GM18508 (cell line): ENCODE measurements at regions not wholly inside any gene's neighbourhood (a gene's known extent, or its start where the extent isn't known, plus 50 kb on each side); places are given as distances from the start of the nearest gene placed in this dataset.
"Not testable (repeated sequence)": the region's sequence is repeated elsewhere in the genome, so short reads cannot be mapped to it uniquely, and the experiment has no call there.

Experiments used
- ATAC-seq: cut with Tn5 transposase; IDR thresholded peaks from one replicate; pipeline ENCODE4 v1.9.1; 2021; ENCODE audit warnings: moderate number of reproducible peaks; ENCODE audit not compliant: insufficient read depth, unreplicated experiment

GRCh38 chr4:107562316-107562715 lies 157.7 kb downstream of the PAPSS1 start:
- no peak for ATAC-seq

- no peak for ATAC-seq
Measured at GRCh38 chr4:107561481-107561880, 158.6 kb downstream of the PAPSS1 start.

GRCh38 chr4:107559653-107560052 lies 160.4 kb downstream of the PAPSS1 start:
- no peak for ATAC-seq

- no peak for ATAC-seq
Measured at GRCh38 chr4:107552306-107552705, 167.7 kb downstream of the PAPSS1 start.

DNA sequence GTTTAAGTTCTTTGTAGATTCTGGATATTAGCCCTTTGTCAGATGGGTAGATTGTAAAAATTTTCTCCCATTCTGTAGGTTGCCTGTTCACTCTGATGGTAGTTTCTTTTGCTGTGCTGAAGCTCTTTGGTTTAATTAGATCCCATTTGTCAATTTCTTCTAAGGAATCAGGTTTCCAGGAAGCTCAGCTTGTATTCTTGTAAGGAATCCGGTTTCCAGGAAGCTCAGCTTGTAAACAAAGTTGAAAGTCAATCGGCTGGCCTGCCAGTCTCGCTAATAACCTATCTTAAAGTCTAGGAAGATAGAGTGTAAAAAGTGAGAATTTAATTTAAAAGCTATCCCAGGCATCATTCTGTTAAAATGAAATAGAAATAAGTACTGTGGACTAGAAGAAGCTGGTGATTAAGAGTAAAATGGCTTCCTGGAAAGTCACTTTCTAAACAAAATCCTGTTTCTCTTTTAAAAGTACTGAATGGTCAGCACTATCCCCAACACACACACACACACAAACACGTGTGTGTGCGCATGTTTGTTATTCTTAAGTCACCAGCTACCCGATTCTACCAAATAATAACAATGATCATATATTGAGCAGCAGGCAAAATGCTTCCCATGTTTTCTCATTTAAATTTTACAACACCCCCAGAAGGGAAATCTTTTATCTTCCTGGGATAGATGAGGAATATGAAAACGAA lies 171.7 kb downstream of the PAPSS1 start:
- no peak for ATAC-seq

DNA sequence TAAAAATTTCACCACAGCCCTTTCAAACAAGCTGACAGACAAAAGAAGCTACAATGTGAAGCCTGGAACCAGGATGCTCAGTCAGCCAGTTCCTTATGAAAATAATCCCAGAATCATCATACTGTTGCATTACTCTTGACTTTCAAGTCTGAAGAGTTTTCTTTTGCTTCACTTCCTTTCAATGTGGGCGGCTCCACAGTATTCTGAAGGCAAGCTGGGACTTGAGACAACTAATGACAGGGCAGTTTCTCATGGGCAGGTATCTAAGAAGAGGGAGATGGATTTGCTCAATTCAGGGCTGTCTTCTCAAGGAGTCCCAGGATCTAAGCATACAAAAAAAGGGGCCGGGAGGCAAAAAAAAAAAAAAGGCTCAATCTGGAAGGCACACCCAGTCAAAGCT lies 173.4 kb downstream of the PAPSS1 start:
- no peak for ATAC-seq

- ATAC-seq = no peak
Measured at GRCh38 chr4:107541511-107541910, 178.5 kb downstream of the PAPSS1 start.

DNA sequence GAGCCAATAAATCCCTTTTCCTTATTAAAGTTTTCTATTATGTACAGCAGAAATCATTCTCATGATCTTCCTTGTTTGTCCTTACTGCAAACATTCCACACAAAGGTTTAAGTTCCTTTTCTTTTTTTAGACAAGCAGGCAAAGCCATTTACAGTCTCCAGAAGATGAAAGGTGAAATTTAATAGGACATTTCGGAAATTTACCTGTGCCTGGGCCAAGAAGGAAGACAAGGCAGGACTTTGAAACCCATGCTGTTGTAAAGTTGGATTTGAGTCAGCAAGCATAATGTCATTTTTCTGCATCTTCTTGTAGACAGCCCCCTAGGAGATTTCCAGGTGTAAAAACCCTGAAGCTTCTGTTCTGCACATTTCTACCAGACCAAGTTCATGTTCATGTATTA lies 188.1 kb downstream of the PAPSS1 start:
- no peak for ATAC-seq

DNA sequence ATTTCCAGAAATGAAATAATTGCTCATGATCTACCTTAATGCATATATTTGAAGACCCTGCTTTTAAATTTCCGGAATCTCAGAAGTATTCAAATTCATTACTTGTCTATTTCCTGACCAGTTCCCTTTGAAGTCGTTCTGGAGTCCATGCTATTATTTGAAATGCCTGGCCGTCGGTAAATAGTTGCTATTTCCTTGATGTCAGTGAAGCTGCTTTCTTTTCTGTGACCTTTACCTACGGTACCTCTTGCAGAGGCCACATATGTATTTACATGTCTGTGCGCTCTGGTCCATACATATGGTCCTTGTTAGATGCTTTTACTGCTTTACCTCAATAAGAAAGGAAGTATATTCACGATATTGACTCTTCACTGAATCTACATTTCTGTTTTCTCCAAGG lies 199.7 kb downstream of the PAPSS1 start:
- ATAC-seq = no peak

GRCh38 chr4:107519053-107519452 lies 201.0 kb downstream of the PAPSS1 start:
- no peak for ATAC-seq

GRCh38 chr4:107518076-107518475 lies 202.0 kb downstream of the PAPSS1 start:
- no peak for ATAC-seq

DNA sequence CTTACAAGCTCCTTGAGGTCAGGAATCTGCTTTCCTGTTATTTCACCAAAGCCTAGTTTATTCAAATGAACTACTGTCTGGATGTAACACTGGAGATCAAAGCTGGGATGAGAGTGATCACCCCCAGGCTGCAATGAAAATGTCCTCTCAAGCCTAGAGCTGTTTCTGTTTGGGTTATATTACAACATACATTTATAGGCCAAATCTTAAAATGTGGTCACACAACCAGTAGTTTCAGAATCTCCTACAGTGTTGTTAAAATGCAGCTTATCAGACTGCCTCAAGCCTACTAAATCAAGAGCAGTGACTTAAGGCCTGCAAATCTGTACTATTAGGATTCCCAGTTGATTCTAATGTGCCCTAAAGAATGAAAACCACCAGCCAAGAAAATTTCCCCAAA lies 207.5 kb downstream of the PAPSS1 start:
- ATAC-seq = no peak

- ATAC-seq = no peak
Measured at GRCh38 chr4:107509615-107510014, 210.4 kb downstream of the PAPSS1 start.

DNA sequence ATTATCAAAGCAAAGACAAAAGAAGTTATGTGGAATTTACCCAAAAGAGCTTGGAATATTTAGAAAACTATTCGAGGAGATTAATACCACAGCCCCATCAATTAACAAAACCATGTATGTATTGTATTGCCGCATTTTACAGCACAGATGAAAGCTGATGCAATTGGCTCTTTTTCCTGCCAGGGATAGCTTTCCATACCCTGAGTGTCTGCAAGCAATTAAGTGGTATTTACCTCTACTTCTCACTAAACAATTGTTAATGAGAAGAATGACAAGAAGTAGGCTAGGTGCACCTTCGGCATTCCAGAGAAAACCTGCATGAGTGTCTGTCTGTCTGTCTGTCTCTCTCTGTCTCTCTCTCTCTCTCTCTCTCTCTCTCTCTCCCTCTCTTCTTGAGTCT lies 219.5 kb downstream of the PAPSS1 start:
- no peak for ATAC-seq

DNA sequence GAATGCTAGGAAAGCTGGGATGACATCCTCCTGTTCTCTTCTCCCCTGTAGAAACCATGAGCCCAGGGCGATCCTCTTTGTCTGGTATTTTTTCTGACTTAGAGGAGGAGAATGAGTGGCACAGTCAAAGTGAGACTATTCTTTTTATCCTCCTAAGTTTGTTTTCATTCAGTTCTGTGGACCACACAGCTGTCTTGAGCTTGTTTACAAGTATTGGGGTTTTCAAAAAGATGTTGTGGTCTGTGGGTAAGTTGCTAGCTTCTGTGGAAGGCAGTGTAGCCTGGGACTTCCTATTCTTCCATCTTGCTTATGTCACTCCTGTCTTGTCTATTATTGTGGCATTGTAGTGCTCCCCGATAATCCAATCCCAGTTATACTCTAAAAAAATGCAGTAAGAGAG lies 223.0 kb downstream of the PAPSS1 start:
- no peak for ATAC-seq

GRCh38 chr4:107492566-107492965 lies 227.5 kb downstream of the PAPSS1 start:
- no peak for ATAC-seq

GRCh38 chr4:107490116-107490515 lies 229.9 kb downstream of the PAPSS1 start:
- no peak for ATAC-seq

GRCh38 chr4:107483621-107484020 lies 236.4 kb downstream of the PAPSS1 start:
- not testable (repeated sequence) for ATAC-seq

DNA sequence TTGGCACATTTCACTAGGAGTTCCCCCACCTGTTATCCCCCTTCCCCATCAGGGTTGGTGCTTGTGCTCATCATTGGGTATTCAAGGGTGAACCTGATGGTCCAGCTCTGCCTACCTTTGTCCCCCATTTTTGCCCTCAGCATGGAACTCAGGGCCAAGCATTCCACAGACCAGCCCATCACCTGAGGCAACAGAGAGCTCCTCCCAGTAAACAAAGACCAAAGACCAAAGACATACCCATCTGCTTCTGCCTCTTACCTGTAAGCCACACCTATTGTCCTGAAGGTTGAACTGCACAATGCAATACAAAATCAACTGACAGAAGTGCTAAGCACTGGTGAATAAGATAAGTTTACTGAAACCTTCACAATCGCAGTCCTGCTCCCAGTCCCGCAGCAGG lies 237.5 kb downstream of the PAPSS1 start:
- ATAC-seq = no peak

DNA sequence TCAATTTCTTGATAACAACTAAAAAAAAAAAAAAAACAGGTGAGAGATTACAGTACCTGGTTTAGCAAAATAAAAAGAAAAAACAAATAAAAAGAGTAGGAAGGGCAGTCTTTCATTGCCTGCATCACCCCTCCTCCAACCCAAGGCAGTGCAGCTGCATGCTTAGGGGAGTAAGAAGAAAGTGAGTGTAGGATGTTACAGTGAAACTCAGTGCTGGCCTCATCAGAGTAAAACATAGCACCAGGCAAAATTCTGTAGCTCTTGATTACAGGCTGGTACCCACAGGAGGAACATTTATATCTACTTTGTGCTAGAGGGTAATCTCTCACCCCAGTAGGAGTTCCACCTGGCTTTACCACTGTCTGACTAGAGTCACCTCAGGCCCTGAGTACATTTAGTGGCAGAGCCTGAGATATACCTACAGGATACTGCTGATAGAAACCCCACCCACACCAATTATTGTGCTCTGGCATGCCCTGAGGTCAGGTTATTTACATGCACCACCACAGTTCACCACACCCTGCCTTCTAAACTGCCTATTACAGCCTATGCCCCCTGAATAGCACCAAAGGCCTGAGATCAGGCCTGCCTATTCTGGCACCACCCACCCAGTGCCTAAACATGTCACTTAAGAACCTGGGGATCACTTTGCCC lies 241.6 kb downstream of the PAPSS1 start:
- ATAC-seq = no peak

DNA sequence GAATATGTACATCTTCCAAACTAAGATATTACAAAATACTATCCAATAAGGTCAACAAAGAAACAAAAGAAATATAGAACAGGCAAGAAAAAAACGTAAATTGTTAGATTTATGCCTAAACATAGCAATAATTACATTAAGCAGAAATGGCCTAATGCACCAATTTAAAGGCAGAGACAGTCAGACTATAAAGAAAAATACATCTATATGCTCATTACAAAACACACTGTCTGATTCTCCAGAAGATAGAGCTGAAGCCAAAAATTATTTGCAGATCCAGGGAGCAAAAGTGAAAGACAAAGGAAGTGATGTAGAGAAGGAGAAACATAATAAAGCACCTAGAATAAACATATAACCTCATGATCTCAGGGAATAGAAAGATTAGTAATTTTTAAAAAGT lies 246.9 kb downstream of the PAPSS1 start:
- ATAC-seq = no peak

DNA sequence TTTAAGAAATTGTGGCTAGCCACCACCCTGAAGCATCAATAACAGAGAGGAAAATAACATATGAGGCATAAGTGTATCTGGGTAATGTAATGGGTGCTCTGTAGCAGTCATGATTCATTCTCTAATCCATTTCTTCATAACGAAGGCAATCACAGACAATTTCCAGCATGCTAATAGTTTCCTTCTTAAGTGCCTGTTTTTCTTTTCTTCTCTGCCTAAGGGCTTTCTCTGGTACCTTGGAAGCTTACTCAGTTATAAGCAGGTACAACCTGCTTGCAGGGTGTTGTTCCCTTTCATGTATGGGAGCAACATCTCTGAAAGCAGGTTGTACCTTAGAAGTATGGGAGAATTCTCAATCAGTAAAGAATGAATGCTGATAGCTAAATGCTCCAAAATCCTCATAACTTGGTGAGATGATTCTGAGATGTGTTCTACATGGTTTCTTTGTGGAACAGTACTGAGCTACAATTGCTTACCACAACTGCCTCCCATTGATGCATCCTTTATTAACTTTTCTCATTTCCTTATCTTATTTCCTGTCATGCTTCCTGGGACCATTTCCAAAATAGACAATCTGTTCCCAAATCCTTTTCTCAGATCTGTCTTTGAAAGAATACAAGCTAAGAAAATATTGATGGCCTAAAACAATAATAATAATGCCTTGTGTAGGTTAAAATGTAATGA lies 247.6 kb downstream of the PAPSS1 start:
- no peak for ATAC-seq
